Osteoblast (primary cell): ENCODE measurements at regions not wholly inside any gene's neighbourhood (a gene's known extent, or its start where the extent isn't known, plus 50 kb on each side); places are given as distances from the start of the nearest gene placed in this dataset.

Experiments used
- DNase-seq: peaks from one replicate; pipeline ENCODE4 v3.0.0; 2011; ENCODE audit warnings: low spot score, mixed read lengths; ENCODE audit not compliant: insufficient read length; ENCODE audit errors: missing footprints
- H2AFZ ChIP-seq: 2 replicates; pipeline ENCODE4 v1.6.0; 2011; ENCODE audit warnings: mild to moderate bottlenecking, low read length
- H3K27ac ChIP-seq: 2 replicates; pipeline ENCODE4 v1.5.1; 2011; ENCODE audit warnings: mild to moderate bottlenecking, low read depth, low read length, moderate library complexity
- H3K27me3 ChIP-seq: 2 replicates; pipeline ENCODE4 v1.6.0; 2012; ENCODE audit warnings: mild to moderate bottlenecking, control low read depth, inconsistent platforms, low read length, moderate library complexity; ENCODE audit not compliant: insufficient read depth
- H3K36me3 ChIP-seq: 2 replicates; pipeline ENCODE4 v1.5.1; 2011; ENCODE audit warnings: mild to moderate bottlenecking, low read length, control low read depth, moderate library complexity; ENCODE audit not compliant: insufficient read depth
- H3K4me1 ChIP-seq: 2 replicates; pipeline ENCODE4 v1.5.1; 2011; ENCODE audit warnings: mild to moderate bottlenecking, low read length, control low read depth, moderate library complexity; ENCODE audit not compliant: insufficient read depth
- H3K4me2 ChIP-seq: 2 replicates; pipeline ENCODE4 v1.6.0; 2011; ENCODE audit warnings: mild to moderate bottlenecking, low read length; ENCODE audit not compliant: insufficient read depth
- H3K4me3 ChIP-seq: fragments of 200-600 bp; sonication (generic); 3 replicates; pipeline ENCODE4 v1.5.1; 2012; ENCODE audit warnings: mild to moderate bottlenecking, low read length, inconsistent platforms; ENCODE audit not compliant: insufficient read depth
- H3K79me2 ChIP-seq: 2 replicates; pipeline ENCODE4 v1.6.0; 2012; ENCODE audit warnings: mild to moderate bottlenecking, low read length, control low read depth, inconsistent platforms; ENCODE audit not compliant: insufficient read depth
- H3K9me3 ChIP-seq: 2 replicates; pipeline ENCODE4 v1.5.1; 2011; ENCODE audit warnings: low read depth, low read length, control low read depth
- H4K20me1 ChIP-seq: 2 replicates; pipeline ENCODE4 v1.6.0; 2012; ENCODE audit warnings: mild to moderate bottlenecking, low read length, control low read depth; ENCODE audit not compliant: insufficient read depth
- CTCF ChIP-seq: IDR thresholded peaks from 2 replicates; pipeline ENCODE4 v1.5.1; 2011; ENCODE audit warnings: mild to moderate bottlenecking, low read depth, low read length, moderate library complexity; ENCODE audit errors: extremely low read depth

- H3K36me3 ChIP-seq = no peaks in the 10 kb centered on the region
- no peak overlapping the region for H3K4me3 ChIP-seq
- H4K20me1 ChIP-seq = no peaks in the 10 kb centered on the region
- no peaks in the 10 kb centered on the region for H3K9me3 ChIP-seq
- no peaks in the 10 kb centered on the region for H3K4me1 ChIP-seq
- H3K27me3 ChIP-seq = no peaks in the 10 kb centered on the region
- no peak for DNase-seq
- no peak overlapping the region for H2AFZ ChIP-seq
- H3K4me2 ChIP-seq = no peak overlapping the region
- TF ChIP-seq CTCF = no peak
- H3K27ac ChIP-seq = no peak overlapping the region
- no peaks in the 10 kb centered on the region for H3K79me2 ChIP-seq
Observed at GRCh38 chr6:120112980-120113379, 763.4 kb upstream of the MAN1A1 start.

- Histone ChIP-seq H3K27me3 (no peaks in the 10 kb centered on the region), H3K79me2 (no peaks in the 10 kb centered on the region), H3K4me1 (no peaks in the 10 kb centered on the region), H4K20me1 (no peaks in the 10 kb centered on the region), H2AFZ (no peak overlapping the region), H3K4me2 (no peak overlapping the region), H3K9me3 (no peaks in the 10 kb centered on the region), H3K27ac (no peak overlapping the region), H3K36me3 (no peaks in the 10 kb centered on the region), H3K4me3 (no peak overlapping the region)
- TF ChIP-seq CTCF = no peak
- no peak for DNase-seq
Observed at GRCh38 chr6:120111001-120111400, 761.4 kb upstream of the MAN1A1 start.

- Histone ChIP-seq H3K4me1 (no peaks in the 10 kb centered on the region), H3K27me3 (no peaks in the 10 kb centered on the region), H2AFZ (no peak overlapping the region), H3K4me2 (no peak overlapping the region), H3K79me2 (no peaks in the 10 kb centered on the region), H3K4me3 (no peak overlapping the region), H3K36me3 (no peaks in the 10 kb centered on the region), H3K9me3 (no peaks in the 10 kb centered on the region), H3K27ac (no peak overlapping the region), H4K20me1 (no peaks in the 10 kb centered on the region)
- no peak for TF ChIP-seq CTCF
- peak; percentile 17 for DNase-seq
Observed at GRCh38 chr6:120108061-120108795, 758.7 kb upstream of the MAN1A1 start.

GRCh38 chr6:120103618-120104017, 754.1 kb upstream of the MAN1A1 start:
- H3K27ac ChIP-seq = no peak overlapping the region
- no peaks in the 10 kb centered on the region for H3K4me1 ChIP-seq
- no peak overlapping the region for H2AFZ ChIP-seq
- no peaks in the 10 kb centered on the region for H3K79me2 ChIP-seq
- no peak for TF ChIP-seq CTCF
- H3K9me3 ChIP-seq = no peaks in the 10 kb centered on the region
- no peak overlapping the region for H3K4me2 ChIP-seq
- no peaks in the 10 kb centered on the region for H3K36me3 ChIP-seq
- no peak for DNase-seq
- H3K27me3 ChIP-seq = no peaks in the 10 kb centered on the region
- no peak overlapping the region for H3K4me3 ChIP-seq
- no peaks in the 10 kb centered on the region for H4K20me1 ChIP-seq
